Kidney (tissue), 13 donors: ENCODE measurements at regions not wholly inside any gene's neighbourhood (a gene's known extent, or its start where the extent isn't known, plus 50 kb on each side); places are given as distances from the start of the nearest gene placed in this dataset.

Experiments used
- DNase-seq, 5 donors: peaks; one replicate each; pipeline ENCODE4 v3.0.0-alpha.2; 2013 to 2020
- FAIRE-seq: peaks from 2 replicates; lab custom pipeline; 2012; peaks lifted over from hg19 to GRCh38; lab: Jason Lieb, UNC
- H3K27ac ChIP-seq, 2 donors: one replicate each; pipeline ENCODE4 v1.7.0; 2013; ENCODE audit warnings: low read depth in 2 of 2, low read length in 2 of 2, inconsistent platforms in 1 of 2
- H3K27me3 ChIP-seq: one replicate; pipeline ENCODE4 v1.7.1; 2013; ENCODE audit warnings: low read length, inconsistent platforms; ENCODE audit not compliant: control insufficient read depth, insufficient read depth
- H3K36me3 ChIP-seq, 3 donors: one replicate each; pipeline versions ENCODE4 v1.7.0 to v1.7.1; 2013; ENCODE audit warnings: low read length in 3 of 3, control low read depth in 1 of 3, inconsistent platforms in 1 of 3; ENCODE audit not compliant: insufficient read depth in 3 of 3, control insufficient read depth in 2 of 3
- H3K4me1 ChIP-seq, 3 donors: one replicate each; pipeline versions ENCODE4 v1.7.0 to v1.7.1; 2013; ENCODE audit warnings: low read length in 3 of 3, inconsistent platforms in 1 of 3, low read depth in 1 of 3; ENCODE audit not compliant: control insufficient read depth in 2 of 3, insufficient read depth in 2 of 3
- H3K4me3 ChIP-seq, 3 donors: one replicate each; pipeline versions ENCODE4 v1.7.0 to v1.8.1; 2013; ENCODE audit warnings: low read length in 3 of 3, control low read depth in 1 of 3, inconsistent platforms in 1 of 3
- H3K9ac ChIP-seq, 3 donors: one replicate each; pipeline versions ENCODE4 v1.7.0 to v1.7.1; 2013; ENCODE audit warnings: low read length in 3 of 3, control low read depth in 1 of 3, inconsistent platforms in 1 of 3
- H3K9me3 ChIP-seq, 3 donors: one replicate each; pipeline versions ENCODE4 v1.7.0 to v1.7.1; 2013; ENCODE audit warnings: low read length in 3 of 3, control low read depth in 1 of 3, inconsistent platforms in 1 of 3; ENCODE audit not compliant: control insufficient read depth in 2 of 3, insufficient read depth in 1 of 3
- CTCF ChIP-seq: IDR thresholded peaks from 3 replicates; pipeline ENCODE4 v1.5.1; 2012; ENCODE audit warnings: mild to moderate bottlenecking, moderate library complexity, borderline replicate concordance; ENCODE audit not compliant: insufficient read depth; ENCODE audit errors: extremely low read depth
- intact Hi-C: fragments of 100-400 bp; cut with DNase I; formaldehyde crosslinking; loops from one replicate; pipeline ENCODE4 v1.11.1; 2022
- donor health status: control.
- donor health status: control.
- donor health status: control.
- donor health status: control.
- donor health status: control.
- donor health status: DM: yes; HTN: yes; CAD: no.
- donor health status: Normal renal cell carcinoma (clear cell type).

- Histone ChIP-seq H3K27ac (no peak overlapping the region), H3K36me3 (no peaks in the 10 kb centered on the region), H3K4me1 (no peaks in the 10 kb centered on the region), H3K9me3 (no peaks in the 10 kb centered on the region), H3K4me3 (no peak overlapping the region), H3K9ac (no peak overlapping the region), H3K27me3 (no peaks in the 10 kb centered on the region)
- intact Hi-C loops, result no loop called here
- TF ChIP-seq CTCF, result no peak
- DNase-seq (no peak), FAIRE-seq (no peak)
These were observed 645.8 kb upstream of the TBL1XR1 start for GRCh38 chr3:177842743-177843734.

DNA sequence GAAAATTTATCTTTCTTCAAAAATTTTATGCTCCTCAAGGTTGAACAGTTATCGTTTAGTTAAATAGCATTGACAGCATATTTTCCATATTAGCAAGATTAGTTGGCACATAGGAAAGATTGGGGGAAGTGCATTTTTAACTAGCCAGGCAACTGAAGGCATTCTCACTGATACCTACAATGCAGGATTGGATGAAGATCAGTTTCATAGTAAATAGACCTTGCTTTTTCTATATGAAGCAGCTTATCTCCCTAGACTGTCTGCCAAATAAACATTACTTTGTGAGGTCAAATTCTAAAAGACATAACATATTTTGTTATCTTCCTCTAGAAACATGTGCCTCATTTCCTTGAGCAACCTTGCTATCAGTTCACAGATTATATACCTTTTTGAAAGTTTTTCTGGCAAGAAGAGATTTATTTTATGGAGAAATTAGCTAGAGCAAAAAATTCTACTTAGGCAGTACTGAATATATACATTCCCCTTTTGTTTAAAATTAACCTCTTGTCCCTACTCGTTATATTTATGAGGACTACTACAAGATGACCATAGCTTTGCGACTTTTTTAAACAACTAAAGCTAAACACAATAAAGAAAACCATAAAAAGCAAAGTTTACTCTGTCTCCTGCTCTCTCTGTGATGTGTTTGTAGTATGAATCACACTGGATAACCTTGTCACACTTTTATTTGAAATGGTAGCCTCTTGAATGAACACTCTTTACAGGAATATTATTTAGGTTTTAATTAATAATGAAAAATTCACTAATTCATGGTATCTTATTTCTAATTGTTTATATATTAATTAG lies 654.9 kb upstream of the TBL1XR1 start:
- no peak for DNase-seq
- Histone ChIP-seq H3K36me3 (no peaks in the 10 kb centered on the region), H3K4me1 (no peaks in the 10 kb centered on the region), H3K9ac (no peak overlapping the region), H3K27me3 (no peaks in the 10 kb centered on the region), H3K9me3 (no peaks in the 10 kb centered on the region), H3K4me3 (no peak overlapping the region), H3K27ac (no peak overlapping the region)
- FAIRE-seq, result no peak
- intact Hi-C loops, result no loop called here
- no peak for TF ChIP-seq CTCF

DNA sequence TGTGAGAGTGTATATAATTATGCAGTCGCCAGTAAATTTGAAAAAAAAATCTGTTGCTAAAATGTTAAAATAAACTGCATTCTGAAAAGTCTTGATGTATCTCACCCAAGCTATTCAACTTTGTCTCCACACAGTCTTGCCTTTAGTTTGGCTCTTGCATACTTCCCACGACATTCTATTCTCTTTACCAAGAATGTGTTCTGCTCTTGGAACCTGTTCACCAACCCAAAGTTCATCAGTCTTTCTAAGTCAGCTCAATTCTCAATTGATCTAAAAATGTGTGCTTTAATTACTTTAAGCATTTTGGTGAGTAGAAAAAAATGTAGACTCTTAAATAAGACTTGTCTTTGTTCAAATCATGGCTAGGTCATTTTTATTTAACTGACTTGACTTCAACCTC lies 657.7 kb upstream of the TBL1XR1 start:
- intact Hi-C loops, result no loop called here
- TF ChIP-seq CTCF, result no peak
- Histone ChIP-seq H3K9me3 (no peaks in the 10 kb centered on the region), H3K4me1 (no peaks in the 10 kb centered on the region), H3K9ac (no peak overlapping the region), H3K36me3 (no peaks in the 10 kb centered on the region), H3K4me3 (no peak overlapping the region), H3K27me3 (no peaks in the 10 kb centered on the region), H3K27ac (no peak overlapping the region)
- DNase-seq, result no peak
- no peak for FAIRE-seq
